Body of pancreas (tissue), 4 donors: ENCODE measurements at regions not wholly inside any gene's neighbourhood (a gene's known extent, or its start where the extent isn't known, plus 50 kb on each side); places are given as distances from the start of the nearest gene placed in this dataset.

Experiments
- ATAC-seq: fragments of 150-250 bp; one replicate; pipeline ENCODE4 v1.9.1; 2016
- DNase-seq, 4 donors: peaks; one replicate each; pipeline ENCODE4 v3.0.0-alpha.2; 2019
- H3K27ac ChIP-seq, 4 donors: fragments of 200-600 bp; sonication (generic); 1 replicate in 3 of 4; 2 replicates in 1 of 4; pipeline versions ENCODE4 v1.5.1 to v1.6.1; 2016 to 2019; ENCODE audit warnings: mild to moderate bottlenecking in 1 of 4, mixed read lengths in 1 of 4, moderate library complexity in 1 of 4
- H3K27me3 ChIP-seq, 2 donors: fragments of 200-600 bp; sonication (generic); one replicate each; pipeline ENCODE4 v1.6.0; 2016; ENCODE audit warnings: mild to moderate bottlenecking in 1 of 2
- H3K36me3 ChIP-seq, 2 donors: fragments of 200-600 bp; sonication (generic); replicated peaks in 1 of 2; 2 replicates each; pipeline ENCODE4 v1.5.1; 2016; ENCODE audit warnings: low read depth in 2 of 2; ENCODE audit not compliant: insufficient read depth in 1 of 2
- H3K4me1 ChIP-seq: fragments of 200-600 bp; sonication (generic); one replicate; pipeline ENCODE4 v1.6.0; 2016
- H3K4me3 ChIP-seq, 2 donors: fragments of 200-600 bp; sonication (generic); 1 replicate in 1 of 2; 2 replicates in 1 of 2; pipeline ENCODE4 v1.5.1; 2016 to 2019
- H3K9me3 ChIP-seq, 3 donors: fragments of 200-600 bp; sonication (generic); 1 replicate in 2 of 3; 2 replicates in 1 of 3; pipeline ENCODE4 v1.5.1; 2016
- POLR2A ChIP-seq, 3 donors: fragments of 450-650 bp; IDR thresholded peaks; one replicate each; pipeline ENCODE4 v1.6.1; 2016; ENCODE audit warnings: antibody characterized with exemption in 3 of 3, mild to moderate bottlenecking in 2 of 3
- WGBS, 2 donors: methylation state at CpG; one replicate each; pipeline ENCODE4 v1.1.5; 2017; 5-methylcytosine and 5-hydroxymethylcytosine counted together
- intact Hi-C: fragments of 100-400 bp; cut with DNase I; formaldehyde crosslinking; loops from one replicate; pipeline ENCODE4 v1.15.1; 2023
- TF ChIP-seq, protein P1 (sequence below), 7 experiments: fragments of 450-650 bp in 4 of 7; fragments of 200-600 bp in 3 of 7; sonication (generic) in 3 of 7; IDR thresholded peaks; one replicate each; pipeline ENCODE4 v1.5.1; 2016 to 2019; ENCODE audit warnings: antibody characterized with exemption in 7 of 7

DNA sequence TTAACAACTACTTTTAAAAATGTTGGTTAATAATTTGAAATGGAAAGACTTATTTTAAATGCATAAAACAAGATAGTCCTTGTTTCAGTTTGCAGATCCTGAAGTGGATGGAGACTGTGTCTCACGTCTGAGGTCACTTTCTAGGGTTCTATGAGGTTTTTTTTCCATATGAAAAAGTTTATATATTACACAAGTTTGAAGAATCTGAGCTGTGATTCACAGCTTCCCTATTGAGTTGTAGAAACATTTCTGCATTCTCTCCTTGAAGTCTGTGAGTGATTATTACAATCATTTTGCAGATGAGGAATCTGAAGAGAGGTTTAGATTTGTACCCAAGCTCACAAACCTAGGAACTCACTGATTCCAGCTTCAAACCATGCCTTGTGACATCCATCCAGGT is 442.5 kb upstream of the KLF4 start:
- ATAC-seq (no peak), DNase-seq (no peak)
- no peak overlapping the region for H3K4me3 ChIP-seq
- H3K9me3 ChIP-seq = no peaks in the 10 kb centered on the region
- no peak overlapping the region for H3K27ac ChIP-seq
- H3K36me3 ChIP-seq = no peaks in the 10 kb centered on the region
- TF ChIP-seq POLR2A (IDR thresholded peaks at IDR 0.05) = no peak
- TF ChIP-seq, protein P1, sequence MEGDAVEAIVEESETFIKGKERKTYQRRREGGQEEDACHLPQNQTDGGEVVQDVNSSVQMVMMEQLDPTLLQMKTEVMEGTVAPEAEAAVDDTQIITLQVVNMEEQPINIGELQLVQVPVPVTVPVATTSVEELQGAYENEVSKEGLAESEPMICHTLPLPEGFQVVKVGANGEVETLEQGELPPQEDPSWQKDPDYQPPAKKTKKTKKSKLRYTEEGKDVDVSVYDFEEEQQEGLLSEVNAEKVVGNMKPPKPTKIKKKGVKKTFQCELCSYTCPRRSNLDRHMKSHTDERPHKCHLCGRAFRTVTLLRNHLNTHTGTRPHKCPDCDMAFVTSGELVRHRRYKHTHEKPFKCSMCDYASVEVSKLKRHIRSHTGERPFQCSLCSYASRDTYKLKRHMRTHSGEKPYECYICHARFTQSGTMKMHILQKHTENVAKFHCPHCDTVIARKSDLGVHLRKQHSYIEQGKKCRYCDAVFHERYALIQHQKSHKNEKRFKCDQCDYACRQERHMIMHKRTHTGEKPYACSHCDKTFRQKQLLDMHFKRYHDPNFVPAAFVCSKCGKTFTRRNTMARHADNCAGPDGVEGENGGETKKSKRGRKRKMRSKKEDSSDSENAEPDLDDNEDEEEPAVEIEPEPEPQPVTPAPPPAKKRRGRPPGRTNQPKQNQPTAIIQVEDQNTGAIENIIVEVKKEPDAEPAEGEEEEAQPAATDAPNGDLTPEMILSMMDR (IDR thresholded peaks at IDR 0.05) = no peak
- intact Hi-C loops = no loop called here
- 42 to 52% methylated on average over 1 of the region's 1 CpG for WGBS, 2 donors
- H3K4me1 ChIP-seq = no peaks in the 10 kb centered on the region
- H3K27me3 ChIP-seq = no peaks in the 10 kb centered on the region

DNA sequence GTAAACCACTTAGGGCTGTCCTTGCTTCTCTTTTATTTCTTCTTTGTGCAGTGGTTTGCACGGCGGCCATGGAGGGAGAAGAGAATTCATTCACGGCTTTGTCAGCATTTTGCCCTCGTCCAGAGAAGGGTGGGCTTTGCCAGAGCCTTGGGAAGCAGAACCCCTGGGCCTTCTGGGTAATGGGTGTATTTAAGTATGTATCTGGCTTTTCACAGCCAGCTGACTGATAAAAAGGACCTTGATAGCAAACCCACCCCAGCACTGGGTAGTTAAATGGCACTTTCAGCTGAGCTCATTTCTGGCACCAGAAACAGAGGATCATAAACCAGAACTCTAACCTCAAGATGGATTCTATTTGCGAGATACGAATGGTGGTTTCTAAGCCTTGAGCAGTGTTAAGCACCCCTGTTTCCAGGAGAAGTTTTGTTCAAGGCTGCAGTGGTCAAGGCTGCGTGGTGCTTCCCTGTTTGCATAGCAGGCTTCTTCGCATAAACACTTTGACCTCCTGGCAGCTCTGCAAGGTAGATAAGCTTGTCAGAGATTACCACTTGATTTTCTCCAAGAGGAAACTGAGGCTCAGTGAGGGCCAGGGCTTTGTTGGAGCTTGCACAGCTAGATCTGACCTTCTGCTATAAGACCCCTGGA is 441.6 kb upstream of the KLF4 start:
- Histone ChIP-seq H3K36me3 (no peaks in the 10 kb centered on the region), H3K27me3 (no peaks in the 10 kb centered on the region), H3K27ac (no peak overlapping the region), H3K4me3 (no peak overlapping the region), H3K9me3 (no peaks in the 10 kb centered on the region), H3K4me1 (no peaks in the 10 kb centered on the region)
- WGBS, 2 donors = 62 to 73% methylated on average over 7 to 8 of the region's 8 CpGs
- DNase-seq (no peak), ATAC-seq (no peak)
- intact Hi-C loops = no loop called here
- TF ChIP-seq, protein P1 (IDR thresholded peaks at IDR 0.05) = no peak
- no peak for TF ChIP-seq POLR2A (IDR thresholded peaks at IDR 0.05)

DNA sequence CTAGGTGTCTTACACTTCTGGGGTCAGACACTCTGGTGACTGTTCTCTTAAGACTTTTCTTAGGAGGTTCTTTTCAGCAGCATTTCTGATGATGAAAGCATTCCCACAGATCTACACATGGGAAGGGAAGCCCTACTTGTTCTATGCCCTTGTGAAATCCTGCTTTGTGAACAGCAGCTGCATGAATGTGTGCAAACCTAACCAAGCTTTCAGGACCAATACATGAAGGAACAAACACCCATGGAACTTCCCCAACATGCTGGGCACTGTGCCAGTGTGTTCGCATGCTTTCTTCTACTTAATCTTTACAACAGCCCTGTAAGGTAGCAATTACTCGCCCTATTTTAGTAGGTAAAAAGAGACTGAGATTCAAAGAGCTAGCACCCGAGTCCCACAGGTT is 439.9 kb upstream of the KLF4 start:
- WGBS, 2 donors = 59 to 65% methylated on average over 3 of the region's 3 CpGs
- H3K36me3 ChIP-seq = no peaks in the 10 kb centered on the region
- intact Hi-C loops = no loop called here
- H3K27me3 ChIP-seq = no peaks in the 10 kb centered on the region
- ATAC-seq (no peak), DNase-seq (peak; percentile 33 to 77 (median 54))
- H3K4me3 ChIP-seq = no peak overlapping the region
- TF ChIP-seq, protein P1 (IDR thresholded peaks at IDR 0.05) = no peak
- TF ChIP-seq POLR2A (IDR thresholded peaks at IDR 0.05) = no peak
- no peaks in the 10 kb centered on the region for H3K9me3 ChIP-seq
- H3K4me1 ChIP-seq = no peaks in the 10 kb centered on the region
- no peak overlapping the region for H3K27ac ChIP-seq

DNA sequence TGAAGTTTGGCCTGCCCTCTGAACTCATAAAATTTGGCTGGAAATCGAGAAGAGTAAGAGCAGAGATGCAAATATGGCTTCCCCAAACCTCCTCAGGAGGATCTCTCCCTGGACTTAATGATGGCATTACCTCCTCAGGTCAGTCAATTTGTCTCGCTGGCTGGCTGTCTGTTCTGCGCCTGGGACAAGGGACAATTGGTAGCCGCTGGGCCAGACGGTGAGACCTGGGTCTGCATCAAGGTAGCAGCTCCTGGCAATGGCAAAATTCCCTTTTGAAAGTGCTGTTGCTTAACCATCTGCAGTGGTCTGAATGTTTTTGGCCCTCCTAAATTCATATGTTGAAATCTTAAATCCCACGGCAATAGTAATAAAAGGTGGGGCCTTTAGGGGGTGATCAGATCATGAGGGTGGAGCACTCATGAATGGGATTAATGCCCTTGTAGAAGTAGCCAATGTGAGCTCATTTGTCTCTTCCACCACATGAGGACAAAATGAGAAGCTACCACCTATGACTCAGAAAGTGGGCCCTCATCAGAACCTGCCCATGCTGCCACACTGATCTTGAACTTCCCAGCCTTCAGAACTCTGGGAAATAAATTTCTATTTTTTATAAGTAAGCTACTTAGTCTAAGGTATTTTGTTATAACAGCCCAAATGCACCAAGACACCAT is 439.3 kb upstream of the KLF4 start:
- TF ChIP-seq, protein P1 (IDR thresholded peaks at IDR 0.05) = no peak
- TF ChIP-seq POLR2A (IDR thresholded peaks at IDR 0.05) = no peak
- Histone ChIP-seq H3K27me3 (no peaks in the 10 kb centered on the region), H3K9me3 (no peaks in the 10 kb centered on the region), H3K27ac (no peak overlapping the region), H3K36me3 (no peaks in the 10 kb centered on the region), H3K4me3 (no peak overlapping the region), H3K4me1 (no peaks in the 10 kb centered on the region)
- intact Hi-C loops = no loop called here
- 84 to 94% methylated on average over 6 of the region's 6 CpGs for WGBS, 2 donors
- ATAC-seq = no peak
- no peak for DNase-seq

DNA sequence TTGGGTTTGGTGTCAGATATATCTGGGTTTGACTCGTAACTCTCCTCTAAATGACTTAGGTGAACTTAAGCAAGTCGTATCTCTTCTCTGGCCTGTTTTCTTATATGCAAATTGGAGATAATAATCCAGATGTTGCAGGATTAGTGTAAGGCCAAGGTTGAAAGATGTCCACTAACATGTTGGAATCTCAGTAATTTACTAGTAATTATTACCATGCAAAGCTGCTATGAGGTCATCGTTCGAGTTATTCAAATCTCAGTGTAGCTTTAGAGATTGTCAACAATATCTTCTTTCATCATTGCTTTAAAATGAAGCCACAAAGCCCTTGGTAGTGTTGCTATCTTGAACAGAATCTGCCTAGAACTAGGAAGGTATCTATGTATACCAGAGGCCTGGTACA is 437.7 kb upstream of the KLF4 start:
- Histone ChIP-seq H3K4me3 (no peak overlapping the region), H3K27me3 (no peaks in the 10 kb centered on the region), H3K9me3 (no peaks in the 10 kb centered on the region), H3K36me3 (no peaks in the 10 kb centered on the region), H3K4me1 (no peaks in the 10 kb centered on the region), H3K27ac (no peak overlapping the region)
- WGBS, 2 donors = 86 to 87% methylated on average over 4 of the region's 4 CpGs
- TF ChIP-seq, protein P1 (IDR thresholded peaks at IDR 0.05) = no peak
- TF ChIP-seq POLR2A (IDR thresholded peaks at IDR 0.05) = no peak
- DNase-seq (no peak), ATAC-seq (no peak)
- intact Hi-C loops = no loop called here
